ENCODE measurements at regions not wholly inside any gene's neighbourhood (a gene's known extent, or its start where the extent isn't known, plus 50 kb on each side); places are given as distances from the start of the nearest gene placed in this dataset.

GRCh38 chr2:18369760-18370159 is 190.7 kb downstream of the RDH14 start:
- H3K27ac ChIP-seq: no peak overlapping the region
- no peak for DNase-seq (ENCODE audit: low spot score in 2 of 2)
- H3K36me3 ChIP-seq: no peaks in the 10 kb centered on the region
- no peaks in the 10 kb centered on the region for H3K4me1 ChIP-seq
- no peaks in the 10 kb centered on the region for H3K9me3 ChIP-seq
- no peaks in the 10 kb centered on the region for H3K27me3 ChIP-seq
- H3K4me3 ChIP-seq: no peak overlapping the region
- TF ChIP-seq CTCF (IDR thresholded peaks at IDR 0.05) (no peak), POLR2A (IDR thresholded peaks at IDR 0.05) (no peak), POLR2AphosphoS5 (IDR thresholded peaks at IDR 0.05) (no peak)
- intact Hi-C loops (cut with DNase I; ENCODE audit: low total_unique reads): no loop called here

- Histone ChIP-seq H3K27ac (no peak overlapping the region), H3K4me1 (no peaks in the 10 kb centered on the region), H3K36me3 (no peaks in the 10 kb centered on the region), H3K4me3 (no peak overlapping the region), H3K9me3 (no peaks in the 10 kb centered on the region), H3K27me3 (no peaks in the 10 kb centered on the region)
- TF ChIP-seq POLR2AphosphoS5 (IDR thresholded peaks at IDR 0.05) (no peak), POLR2A (IDR thresholded peaks at IDR 0.05) (no peak), CTCF (IDR thresholded peaks at IDR 0.05) (no peak)
- intact Hi-C loops (cut with DNase I; ENCODE audit: low total_unique reads): no loop called here
- no peak for DNase-seq (ENCODE audit: low spot score in 2 of 2)
Measured at GRCh38 chr2:18368008-18368407, 192.4 kb downstream of the RDH14 start.

GRCh38 chr2:18365342-18365741 is 195.1 kb downstream of the RDH14 start:
- Histone ChIP-seq H3K27me3 (no peaks in the 10 kb centered on the region), H3K27ac (no peak overlapping the region), H3K4me1 (no peaks in the 10 kb centered on the region), H3K36me3 (no peaks in the 10 kb centered on the region), H3K9me3 (no peaks in the 10 kb centered on the region), H3K4me3 (no peak overlapping the region)
- intact Hi-C loops (cut with DNase I; ENCODE audit: low total_unique reads): no loop called here
- no peak for DNase-seq (ENCODE audit: low spot score in 2 of 2)
- no peak for TF ChIP-seq POLR2A (IDR thresholded peaks at IDR 0.05)

GRCh38 chr2:18363348-18363747 is 197.1 kb downstream of the RDH14 start:
- no peaks in the 10 kb centered on the region for H3K36me3 ChIP-seq
- TF ChIP-seq CTCF (IDR thresholded peaks at IDR 0.05) (no peak), POLR2AphosphoS5 (IDR thresholded peaks at IDR 0.05) (no peak), POLR2A (IDR thresholded peaks at IDR 0.05) (no peak)
- H3K27ac ChIP-seq: no peak overlapping the region
- DNase-seq (ENCODE audit: low spot score in 2 of 2): no peak
- no peaks in the 10 kb centered on the region for H3K27me3 ChIP-seq
- intact Hi-C loops (cut with DNase I; ENCODE audit: low total_unique reads): no loop called here
- H3K4me3 ChIP-seq: no peak overlapping the region
- no peaks in the 10 kb centered on the region for H3K4me1 ChIP-seq
- no peaks in the 10 kb centered on the region for H3K9me3 ChIP-seq

GRCh38 chr2:18362696-18363095 is 197.8 kb downstream of the RDH14 start:
- Histone ChIP-seq H3K4me3 (no peak overlapping the region), H3K27me3 (no peaks in the 10 kb centered on the region), H3K9me3 (no peaks in the 10 kb centered on the region), H3K36me3 (no peaks in the 10 kb centered on the region), H3K4me1 (no peaks in the 10 kb centered on the region), H3K27ac (no peak overlapping the region)
- intact Hi-C loops (cut with DNase I; ENCODE audit: low total_unique reads): no loop called here
- TF ChIP-seq POLR2A (IDR thresholded peaks at IDR 0.05) (no peak), POLR2AphosphoS5 (IDR thresholded peaks at IDR 0.05) (no peak), CTCF (IDR thresholded peaks at IDR 0.05) (no peak)
- no peak for DNase-seq (ENCODE audit: low spot score in 2 of 2)

GRCh38 chr2:18357537-18357936 is 202.9 kb downstream of the RDH14 start:
- H3K36me3 ChIP-seq: no peaks in the 10 kb centered on the region
- H3K4me1 ChIP-seq: no peaks in the 10 kb centered on the region
- H3K27me3 ChIP-seq: no peaks in the 10 kb centered on the region
- intact Hi-C loops (cut with DNase I; ENCODE audit: low total_unique reads): no loop called here
- H3K9me3 ChIP-seq: no peaks in the 10 kb centered on the region
- TF ChIP-seq POLR2A (IDR thresholded peaks at IDR 0.05): no peak
- no peak for TF ChIP-seq CTCF (IDR thresholded peaks at IDR 0.05)
- TF ChIP-seq POLR2AphosphoS5 (IDR thresholded peaks at IDR 0.05): no peak
- H3K27ac ChIP-seq: no peak overlapping the region
- DNase-seq (ENCODE audit: low spot score in 2 of 2): no peak
- no peak overlapping the region for H3K4me3 ChIP-seq

Data from breast epithelium (tissue), 4 donors.